GM23248 (cell line): ENCODE measurements at regions not wholly inside any gene's neighbourhood (a gene's known extent, or its start where the extent isn't known, plus 50 kb on each side); places are given as distances from the start of the nearest gene placed in this dataset.

Experiments used
- DNase-seq: peaks from one replicate; pipeline ENCODE4 v3.0.0-alpha.2; 2015
- H2AFZ ChIP-seq: fragments of 200-600 bp; sonication (generic); 2 replicates; pipeline ENCODE4 v1.6.1; 2016; ENCODE audit warnings: antibody characterized with exemption
- H3F3A ChIP-seq: fragments of 200-600 bp; sonication (generic); 2 replicates; pipeline ENCODE4 v1.6.1; 2016; ENCODE audit warnings: mild to moderate bottlenecking, antibody characterized with exemption, mixed run types; ENCODE audit not compliant: insufficient read depth
- H3K27ac ChIP-seq: fragments of 200-600 bp; sonication (generic); 2 replicates; pipeline ENCODE4 v1.5.1; 2016; ENCODE audit warnings: mild to moderate bottlenecking
- H3K27me3 ChIP-seq: fragments of 200-600 bp; sonication (generic); replicated peaks from 2 replicates; pipeline ENCODE4 v1.6.1; 2016; ENCODE audit warnings: mild to moderate bottlenecking; ENCODE audit not compliant: insufficient read depth
- H3K36me3 ChIP-seq: fragments of 200-600 bp; sonication (generic); 2 replicates; pipeline ENCODE4 v1.6.1; 2016; ENCODE audit warnings: low read depth, mild to moderate bottlenecking
- H3K4me1 ChIP-seq: fragments of 200-600 bp; sonication (generic); 2 replicates; pipeline ENCODE4 v1.6.1; 2016; ENCODE audit warnings: mild to moderate bottlenecking; ENCODE audit not compliant: insufficient read depth
- H3K4me2 ChIP-seq: fragments of 200-600 bp; sonication (generic); one replicate; pipeline ENCODE4 v1.6.1; 2016; ENCODE audit warnings: mild to moderate bottlenecking; ENCODE audit not compliant: unreplicated experiment
- H3K4me3 ChIP-seq: fragments of 200-600 bp; sonication (generic); 2 replicates; pipeline ENCODE4 v1.5.1; 2016; ENCODE audit warnings: mild to moderate bottlenecking
- H3K79me2 ChIP-seq: fragments of 200-600 bp; sonication (generic); 2 replicates; pipeline ENCODE4 v1.6.1; 2016; ENCODE audit warnings: mild to moderate bottlenecking; ENCODE audit not compliant: insufficient read depth
- H3K9ac ChIP-seq: fragments of 200-600 bp; sonication (generic); 2 replicates; pipeline ENCODE4 v1.6.1; 2016; ENCODE audit warnings: mild to moderate bottlenecking
- H3K9me2 ChIP-seq: fragments of 200-600 bp; sonication (generic); 2 replicates; pipeline ENCODE4 v1.6.1; 2016; ENCODE audit warnings: mixed run types, mild to moderate bottlenecking, moderate library complexity; ENCODE audit not compliant: insufficient read depth
- H3K9me3 ChIP-seq: fragments of 200-600 bp; sonication (generic); one replicate; pipeline ENCODE4 v1.6.1; 2017; ENCODE audit warnings: low read depth
- H4K20me1 ChIP-seq: fragments of 200-600 bp; sonication (generic); 2 replicates; pipeline ENCODE4 v1.6.0; 2016; ENCODE audit not compliant: insufficient read depth
- EZH2 ChIP-seq: fragments of 200-600 bp; sonication (generic); IDR thresholded peaks from 2 replicates; pipeline ENCODE4 v1.6.1; 2018; ENCODE audit warnings: antibody characterized with exemption, mild to moderate bottlenecking; ENCODE audit not compliant: insufficient read depth, poor library complexity, severe bottlenecking
- EZH2phosphoT487 ChIP-seq: fragments of 200-600 bp; sonication (generic); IDR thresholded peaks from 2 replicates; pipeline ENCODE4 v1.6.1; 2018; ENCODE audit warnings: antibody characterized with exemption, moderate library complexity, mild to moderate bottlenecking, low read depth; ENCODE audit not compliant: insufficient read depth
- whole genome bisulfite sequencing, 2 experiments: methylation state at CpG; one replicate each; pipeline ENCODE4 v1.1.6; 2015 to 2017; ENCODE audit warnings: low lambda C conversion rate in 2 of 2, low coverage in 1 of 2; ENCODE audit errors: missing lambda C conversion rate in 2 of 2; 5-methylcytosine and 5-hydroxymethylcytosine counted together
- in situ Hi-C: fragments of 300-500 bp; cut with MboI; formaldehyde crosslinking; loops from 2 replicates; pipeline ENCODE4 v1.15.0; 2020

DNA sequence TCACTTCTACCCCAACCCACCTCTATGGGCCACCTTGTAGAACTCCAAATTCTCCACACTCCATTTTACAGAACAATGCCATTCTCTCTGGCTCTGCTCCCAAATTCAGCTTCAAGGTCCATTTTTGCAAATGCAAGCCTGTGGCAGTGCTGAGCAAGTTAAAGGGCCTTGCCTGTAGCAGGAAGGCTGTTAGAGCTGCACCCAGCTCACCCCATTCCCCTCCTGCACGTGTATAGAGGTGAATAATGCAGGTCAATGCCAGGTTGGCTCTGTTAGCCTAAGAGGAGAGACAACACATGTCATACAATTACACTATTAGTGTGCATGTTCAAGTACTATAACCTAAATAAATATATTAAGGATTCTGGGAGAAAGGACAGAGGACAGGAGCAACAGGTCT is 120.4 kb downstream of the TBX5 start:
- no peaks in the 10 kb centered on the region for H3F3A ChIP-seq
- no peaks in the 10 kb centered on the region for H3K4me1 ChIP-seq
- no peak for DNase-seq
- no peaks in the 10 kb centered on the region for H3K27me3 ChIP-seq
- no peak overlapping the region for H2AFZ ChIP-seq
- H3K27ac ChIP-seq = no peak overlapping the region
- no peak overlapping the region for H3K4me3 ChIP-seq
- no peak overlapping the region for H3K9ac ChIP-seq
- in situ Hi-C loops = no loop called here
- no peaks in the 10 kb centered on the region for H4K20me1 ChIP-seq
- H3K9me2 ChIP-seq = no peaks in the 10 kb centered on the region
- no peaks in the 10 kb centered on the region for H3K9me3 ChIP-seq
- no peak overlapping the region for H3K4me2 ChIP-seq
- H3K79me2 ChIP-seq = no peaks in the 10 kb centered on the region
- TF ChIP-seq EZH2 (no peak), EZH2phosphoT487 (no peak)
- H3K36me3 ChIP-seq = no peaks in the 10 kb centered on the region
- WGBS, 2 experiments = 40 to 43% methylated on average over 1 of the region's 1 CpG

DNA sequence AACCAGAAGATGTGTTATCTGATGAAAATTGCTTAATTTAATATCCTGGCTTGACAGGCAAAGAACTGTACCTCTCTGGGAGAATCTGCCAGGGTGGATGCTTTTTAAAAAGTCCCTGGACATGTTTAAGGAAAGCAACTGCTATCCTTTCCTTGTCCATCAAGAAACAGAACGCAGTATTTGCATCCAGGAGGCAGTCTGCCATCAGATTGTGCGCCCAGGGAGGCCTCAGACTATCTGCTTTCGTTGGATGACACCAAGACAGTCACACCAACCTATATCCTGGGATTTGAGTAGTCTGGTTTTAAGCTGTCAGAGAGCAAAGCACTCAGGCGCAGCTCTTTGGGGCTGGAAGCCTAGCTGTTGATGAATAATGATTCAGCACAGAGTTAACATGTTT is 121.9 kb downstream of the TBX5 start:
- Histone ChIP-seq H3K27me3 (no peaks in the 10 kb centered on the region), H4K20me1 (no peaks in the 10 kb centered on the region), H3F3A (no peaks in the 10 kb centered on the region), H3K9me3 (no peaks in the 10 kb centered on the region), H3K4me2 (no peak overlapping the region), H3K4me1 (no peaks in the 10 kb centered on the region), H3K9ac (no peak overlapping the region), H3K4me3 (no peak overlapping the region), H3K9me2 (no peaks in the 10 kb centered on the region), H3K27ac (no peak overlapping the region), H3K36me3 (no peaks in the 10 kb centered on the region), H3K79me2 (no peaks in the 10 kb centered on the region), H2AFZ (no peak overlapping the region)
- TF ChIP-seq EZH2 = no peak
- TF ChIP-seq EZH2phosphoT487 = no peak
- in situ Hi-C loops = no loop called here
- 86 to 87% methylated on average over 4 of the region's 4 CpGs for WGBS, 2 experiments
- DNase-seq = no peak

GRCh38 chr12:114275932-114276785 is 129.8 kb downstream of the TBX5 start:
- H3K9ac ChIP-seq = no peak overlapping the region
- WGBS, 2 experiments = 34 to 35% methylated on average over 3 of the region's 3 CpGs
- no peaks in the 10 kb centered on the region for H3K9me2 ChIP-seq
- DNase-seq = peak; percentile 65
- H3F3A ChIP-seq = peaks cover 31% of the 10 kb centered on the region
- peaks cover 22% of the 10 kb centered on the region for H3K4me1 ChIP-seq
- no peaks in the 10 kb centered on the region for H3K36me3 ChIP-seq
- H3K4me2 ChIP-seq = peak overlapping the region; percentile 52
- H3K9me3 ChIP-seq = no peaks in the 10 kb centered on the region
- no peaks in the 10 kb centered on the region for H3K27me3 ChIP-seq
- H3K79me2 ChIP-seq = no peaks in the 10 kb centered on the region
- in situ Hi-C loops = no loop called here
- no peak for TF ChIP-seq EZH2
- TF ChIP-seq EZH2phosphoT487 = no peak
- H2AFZ ChIP-seq = no peak overlapping the region
- no peak overlapping the region for H3K4me3 ChIP-seq
- no peaks in the 10 kb centered on the region for H4K20me1 ChIP-seq
- peak overlapping the region; percentile 42; the same call in 1 of the 2 replicates for H3K27ac ChIP-seq

DNA sequence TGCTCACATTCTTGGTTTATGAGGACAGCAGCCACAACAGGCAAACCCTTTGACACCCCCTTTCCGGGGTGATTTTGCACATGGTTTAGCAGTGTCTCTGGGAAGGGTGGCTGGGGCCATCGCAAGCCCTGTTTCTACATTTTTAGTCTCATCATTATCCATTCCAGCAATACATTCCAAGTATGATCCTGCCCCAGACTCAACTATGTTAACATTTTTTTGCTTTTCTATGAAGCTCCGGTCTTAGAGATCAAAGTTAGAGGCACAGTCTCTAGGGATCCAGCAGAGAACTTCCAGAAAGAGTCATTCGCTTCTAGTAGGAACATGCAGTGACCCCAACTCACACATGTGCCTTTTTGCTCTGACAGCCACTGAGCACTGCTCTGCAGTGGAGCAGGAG is 130.9 kb downstream of the TBX5 start:
- no peaks in the 10 kb centered on the region for H3K9me3 ChIP-seq
- H2AFZ ChIP-seq = no peak overlapping the region
- H3K4me1 ChIP-seq = peaks cover 22% of the 10 kb centered on the region
- H3K36me3 ChIP-seq = no peaks in the 10 kb centered on the region
- in situ Hi-C loops = no loop called here
- 52 to 56% methylated on average over 4 of the region's 4 CpGs for WGBS, 2 experiments
- peaks cover 31% of the 10 kb centered on the region for H3F3A ChIP-seq
- peak; percentile 17 for DNase-seq
- TF ChIP-seq EZH2phosphoT487 = no peak
- TF ChIP-seq EZH2 = no peak
- H3K79me2 ChIP-seq = no peaks in the 10 kb centered on the region
- no peak overlapping the region for H3K4me2 ChIP-seq
- H3K27me3 ChIP-seq = no peaks in the 10 kb centered on the region
- no peak overlapping the region for H3K9ac ChIP-seq
- no peak overlapping the region for H3K4me3 ChIP-seq
- no peak overlapping the region for H3K27ac ChIP-seq
- no peaks in the 10 kb centered on the region for H4K20me1 ChIP-seq
- no peaks in the 10 kb centered on the region for H3K9me2 ChIP-seq
